Lower leg skin (tissue), 3 donors: ENCODE measurements at regions not wholly inside any gene's neighbourhood (a gene's known extent, or its start where the extent isn't known, plus 50 kb on each side); places are given as distances from the start of the nearest gene placed in this dataset.

Source experiments
- CTCF ChIP-seq, 3 donors: fragments of 450-650 bp; IDR thresholded peaks; one replicate each; pipeline ENCODE4 v1.5.1; 2016; ENCODE audit warnings: antibody characterized with exemption in 3 of 3, mild to moderate bottlenecking in 3 of 3, moderate library complexity in 2 of 3
- POLR2A ChIP-seq, 2 donors: fragments of 450-650 bp; IDR thresholded peaks; one replicate each; pipeline ENCODE4 v1.6.1; 2016 to 2017; ENCODE audit warnings: antibody characterized with exemption in 2 of 2, mild to moderate bottlenecking in 1 of 2, moderate library complexity in 1 of 2

- TF ChIP-seq CTCF (IDR thresholded peaks at IDR 0.05), result no peak
- TF ChIP-seq POLR2A (IDR thresholded peaks at IDR 0.05), result no peak
Observed at GRCh38 chr3:157836022-157836421, 270.2 kb downstream of the SHOX2 start.
